Osteocyte (in vitro differentiated cells): ENCODE measurements at regions not wholly inside any gene's neighbourhood (a gene's known extent, or its start where the extent isn't known, plus 50 kb on each side); places are given as distances from the start of the nearest gene placed in this dataset.
"Not testable (repeated sequence)": the region's sequence is repeated elsewhere in the genome, so short reads cannot be mapped to it uniquely, and the experiment has no call there.

Source experiments
- DNase-seq: peaks from one replicate; pipeline ENCODE4 v3.0.0; 2021; ENCODE audit warnings: mixed read lengths; ENCODE audit not compliant: unreplicated experiment; ENCODE audit errors: extremely low spot score
- H3K27ac Mint-ChIP-seq: one replicate; pipeline ENCODE4 v1.8.0; 2021; ENCODE audit warnings: mild to moderate bottlenecking, mixed read lengths; ENCODE audit not compliant: unreplicated experiment
- H3K27me3 Mint-ChIP-seq: one replicate; pipeline ENCODE4 v1.8.0; 2021; ENCODE audit warnings: mixed read lengths; ENCODE audit not compliant: unreplicated experiment
- H3K36me3 Mint-ChIP-seq: one replicate; pipeline ENCODE4 v1.8.0; 2021; ENCODE audit warnings: mixed read lengths; ENCODE audit not compliant: unreplicated experiment
- H3K4me1 Mint-ChIP-seq: one replicate; pipeline ENCODE4 v1.8.0; 2021; ENCODE audit warnings: mixed read lengths; ENCODE audit not compliant: unreplicated experiment
- H3K4me3 Mint-ChIP-seq: one replicate; pipeline ENCODE4 v1.8.0; 2021; ENCODE audit warnings: mild to moderate bottlenecking, moderate library complexity, mixed read lengths; ENCODE audit not compliant: unreplicated experiment
- H3K9me3 Mint-ChIP-seq: one replicate; pipeline ENCODE4 v1.8.0; 2021; ENCODE audit warnings: mixed read lengths; ENCODE audit not compliant: unreplicated experiment
- CTCF ChIP-seq: fragments of 200-600 bp; sonication (generic); IDR thresholded peaks from 2 replicates; pipeline ENCODE4 v1.5.0; 2021; ENCODE audit warnings: antibody characterized with exemption, mild to moderate bottlenecking, moderate library complexity

GRCh38 chr7:142569851-142570250 lies 179.4 kb upstream of the PRSS1 start:
- no peak overlapping the region for H3K27ac Mint-ChIP-seq
- H3K36me3 Mint-ChIP-seq, result peaks cover 2% of the 10 kb centered on the region
- TF ChIP-seq CTCF, result no peak
- DNase-seq, result no peak
- peaks cover 16% of the 10 kb centered on the region for H3K9me3 Mint-ChIP-seq
- no peak overlapping the region for H3K4me3 Mint-ChIP-seq
- peaks cover 30% of the 10 kb centered on the region for H3K4me1 Mint-ChIP-seq
- no peaks in the 10 kb centered on the region for H3K27me3 Mint-ChIP-seq

- Mint-ChIP-seq H3K4me1 (peaks cover 41% of the 10 kb centered on the region), H3K36me3 (peaks cover 2% of the 10 kb centered on the region), H3K27ac (no peak overlapping the region), H3K27me3 (no peaks in the 10 kb centered on the region), H3K4me3 (no peak overlapping the region), H3K9me3 (peaks cover 16% of the 10 kb centered on the region)
- TF ChIP-seq CTCF, result no peak
- DNase-seq, result no peak
Measured at GRCh38 chr7:142568435-142569097, 180.7 kb upstream of the PRSS1 start.

- Mint-ChIP-seq H3K27ac (no peak overlapping the region), H3K4me1 (peaks cover 51% of the 10 kb centered on the region), H3K27me3 (no peaks in the 10 kb centered on the region), H3K9me3 (peaks cover 6% of the 10 kb centered on the region), H3K36me3 (peaks cover 2% of the 10 kb centered on the region), H3K4me3 (no peak overlapping the region)
- no peak for DNase-seq
- TF ChIP-seq CTCF, result no peak
Measured at GRCh38 chr7:142567201-142568075, 181.8 kb upstream of the PRSS1 start.

- no peak overlapping the region for H3K27ac Mint-ChIP-seq
- H3K9me3 Mint-ChIP-seq, result peaks cover 4% of the 10 kb centered on the region
- H3K4me3 Mint-ChIP-seq, result no peak overlapping the region
- no peaks in the 10 kb centered on the region for H3K36me3 Mint-ChIP-seq
- peaks cover 59% of the 10 kb centered on the region for H3K4me1 Mint-ChIP-seq
- TF ChIP-seq CTCF, result no peak
- H3K27me3 Mint-ChIP-seq, result no peaks in the 10 kb centered on the region
- DNase-seq, result no peak
Measured at GRCh38 chr7:142566271-142566670, 183.0 kb upstream of the PRSS1 start.

GRCh38 chr7:142564125-142564524 lies 185.1 kb upstream of the PRSS1 start:
- H3K27ac Mint-ChIP-seq, result peak overlapping the region; percentile 47
- not testable (repeated sequence) for DNase-seq, H3K36me3 Mint-ChIP-seq, H3K9me3 Mint-ChIP-seq, H3K4me3 Mint-ChIP-seq, H3K27me3 Mint-ChIP-seq
- H3K4me1 Mint-ChIP-seq, result peaks cover 73% of the 10 kb centered on the region
